Fibroblast of pulmonary artery (primary cell): ENCODE measurements at regions not wholly inside any gene's neighbourhood (a gene's known extent, or its start where the extent isn't known, plus 50 kb on each side); places are given as distances from the start of the nearest gene placed in this dataset.

ENCODE experiments used
- DNase-seq: peaks from one replicate; pipeline ENCODE4 v3.0.0-alpha.2; 2010; ENCODE audit warnings: low read depth
- H3K4me3 ChIP-seq: replicated peaks from 2 replicates; pipeline ENCODE4 v1.5.1; 2011; ENCODE audit warnings: low read depth, mild to moderate bottlenecking, control low read depth, low read length, moderate library complexity
- TF ChIP-seq, protein P1 (sequence below): IDR thresholded peaks from 2 replicates; pipeline ENCODE4 v1.5.1; 2011; ENCODE audit warnings: mild to moderate bottlenecking, control low read depth, low read length, inconsistent platforms; ENCODE audit errors: missing control alignments

DNA sequence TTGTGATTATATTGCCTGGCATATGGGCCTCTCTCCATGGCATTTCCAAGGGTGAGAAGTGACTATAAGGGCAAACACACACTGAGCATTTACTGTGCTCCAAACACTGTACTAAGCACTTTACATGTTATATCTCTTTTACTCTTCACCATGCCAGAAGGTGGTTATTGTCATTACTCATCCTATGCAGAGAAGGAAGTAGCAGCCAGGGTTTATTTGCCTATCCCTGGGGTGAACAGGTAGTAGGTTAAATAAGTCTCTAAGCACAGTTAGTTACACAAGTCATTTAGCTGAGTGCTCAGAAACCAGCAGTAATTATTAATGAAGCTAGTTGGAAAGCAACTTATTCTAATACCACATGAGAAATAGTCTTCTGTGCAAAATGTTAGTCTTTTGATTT is 109.9 kb upstream of the SYNPR start:
- DNase-seq = no peak
- TF ChIP-seq, protein P1, sequence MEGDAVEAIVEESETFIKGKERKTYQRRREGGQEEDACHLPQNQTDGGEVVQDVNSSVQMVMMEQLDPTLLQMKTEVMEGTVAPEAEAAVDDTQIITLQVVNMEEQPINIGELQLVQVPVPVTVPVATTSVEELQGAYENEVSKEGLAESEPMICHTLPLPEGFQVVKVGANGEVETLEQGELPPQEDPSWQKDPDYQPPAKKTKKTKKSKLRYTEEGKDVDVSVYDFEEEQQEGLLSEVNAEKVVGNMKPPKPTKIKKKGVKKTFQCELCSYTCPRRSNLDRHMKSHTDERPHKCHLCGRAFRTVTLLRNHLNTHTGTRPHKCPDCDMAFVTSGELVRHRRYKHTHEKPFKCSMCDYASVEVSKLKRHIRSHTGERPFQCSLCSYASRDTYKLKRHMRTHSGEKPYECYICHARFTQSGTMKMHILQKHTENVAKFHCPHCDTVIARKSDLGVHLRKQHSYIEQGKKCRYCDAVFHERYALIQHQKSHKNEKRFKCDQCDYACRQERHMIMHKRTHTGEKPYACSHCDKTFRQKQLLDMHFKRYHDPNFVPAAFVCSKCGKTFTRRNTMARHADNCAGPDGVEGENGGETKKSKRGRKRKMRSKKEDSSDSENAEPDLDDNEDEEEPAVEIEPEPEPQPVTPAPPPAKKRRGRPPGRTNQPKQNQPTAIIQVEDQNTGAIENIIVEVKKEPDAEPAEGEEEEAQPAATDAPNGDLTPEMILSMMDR = no peak
- no peak overlapping the region for H3K4me3 ChIP-seq

DNA sequence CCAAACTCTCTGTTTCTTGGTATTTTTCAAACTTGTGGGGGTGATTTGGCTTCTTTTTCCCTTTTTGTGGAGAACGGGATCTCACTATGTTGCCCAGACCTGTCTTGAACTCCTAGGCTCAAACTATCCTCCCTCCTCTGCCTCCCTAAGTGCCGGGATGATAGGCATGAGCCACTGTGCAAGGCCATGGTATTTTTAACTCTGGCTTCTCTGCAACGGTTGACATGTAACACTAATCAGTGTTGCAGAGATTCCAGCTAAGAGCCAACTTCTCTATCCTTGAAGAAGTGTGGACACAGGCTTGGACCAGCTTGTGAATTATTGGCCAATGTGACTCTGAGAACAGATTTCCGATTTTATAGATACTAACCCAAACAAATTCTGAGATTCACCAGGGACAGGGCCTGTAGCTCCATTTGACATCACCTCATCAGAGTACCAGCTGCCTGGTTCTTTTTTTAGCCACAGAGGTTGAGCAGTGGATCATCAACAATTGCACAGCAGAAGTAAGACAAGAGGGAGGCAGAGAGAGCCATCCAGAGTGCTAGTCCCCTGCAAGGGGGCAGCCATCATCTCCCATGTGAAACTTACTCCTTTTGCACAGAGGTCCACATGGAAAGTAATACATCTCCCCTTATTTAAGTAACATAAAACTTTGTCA is 98.1 kb upstream of the SYNPR start:
- TF ChIP-seq, protein P1 = no peak
- no peak overlapping the region for H3K4me3 ChIP-seq
- DNase-seq = no peak

DNA sequence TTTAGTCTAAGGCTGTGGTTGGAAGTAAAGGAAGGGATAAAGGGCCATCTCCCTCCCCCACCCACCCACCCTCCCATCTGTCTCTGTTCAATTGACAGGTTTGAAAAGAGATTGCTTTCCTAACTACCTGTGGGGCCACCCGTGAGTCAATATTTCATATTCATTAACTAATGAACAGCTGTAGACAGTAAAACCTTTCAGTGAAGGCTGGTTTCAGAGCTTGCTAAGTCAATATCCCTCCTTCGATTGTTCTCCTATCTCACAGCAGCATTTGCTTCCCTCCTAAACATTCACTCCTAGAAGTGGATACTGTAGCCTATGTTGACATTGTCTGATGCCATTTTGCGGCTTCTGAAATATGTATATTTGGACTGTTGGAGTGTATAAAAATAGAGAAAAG is 85.9 kb upstream of the SYNPR start:
- TF ChIP-seq, protein P1 = no peak
- no peak overlapping the region for H3K4me3 ChIP-seq
- DNase-seq = no peak

DNA sequence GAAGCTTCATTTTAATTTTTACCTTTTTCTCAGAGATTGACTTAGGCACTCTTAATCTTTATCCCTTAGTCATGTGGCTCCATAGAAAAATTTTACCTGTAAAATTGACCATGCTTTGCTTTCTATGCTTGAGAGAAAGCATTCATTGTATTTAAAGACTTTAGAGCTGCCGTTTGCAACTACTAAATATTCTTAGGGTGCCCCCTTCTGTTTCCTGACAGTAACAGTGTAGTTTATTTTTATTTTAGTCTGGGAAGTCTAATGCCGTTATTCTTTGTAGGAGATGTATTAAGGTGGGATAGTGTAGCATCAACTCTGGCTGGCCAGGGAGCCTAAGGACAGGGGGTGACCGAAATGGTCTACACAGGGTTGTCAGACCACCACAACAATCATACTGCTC is 84.5 kb upstream of the SYNPR start:
- DNase-seq = peak; percentile 28
- TF ChIP-seq, protein P1 = peak; percentile 33
- H3K4me3 ChIP-seq = no peak overlapping the region

DNA sequence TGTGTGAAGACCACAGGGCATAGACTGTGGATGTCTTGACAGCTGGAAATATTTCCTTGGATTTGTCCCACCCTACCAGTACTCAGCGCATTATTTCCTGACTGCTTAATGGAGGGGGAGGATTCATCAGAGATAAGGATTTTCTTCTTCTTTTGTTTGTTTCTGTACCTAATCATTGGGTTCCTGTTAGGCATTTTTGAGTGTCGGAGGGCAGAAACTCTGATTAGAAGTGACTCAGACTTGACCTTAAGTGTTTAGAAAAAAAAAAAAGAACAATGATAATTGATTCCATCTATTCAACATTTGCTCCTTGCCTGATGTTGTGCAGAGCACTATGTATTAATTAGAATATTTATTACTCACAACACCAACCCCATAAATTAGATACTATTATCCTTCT is 78.5 kb upstream of the SYNPR start:
- no peak for DNase-seq
- TF ChIP-seq, protein P1 = no peak
- H3K4me3 ChIP-seq = no peak overlapping the region

DNA sequence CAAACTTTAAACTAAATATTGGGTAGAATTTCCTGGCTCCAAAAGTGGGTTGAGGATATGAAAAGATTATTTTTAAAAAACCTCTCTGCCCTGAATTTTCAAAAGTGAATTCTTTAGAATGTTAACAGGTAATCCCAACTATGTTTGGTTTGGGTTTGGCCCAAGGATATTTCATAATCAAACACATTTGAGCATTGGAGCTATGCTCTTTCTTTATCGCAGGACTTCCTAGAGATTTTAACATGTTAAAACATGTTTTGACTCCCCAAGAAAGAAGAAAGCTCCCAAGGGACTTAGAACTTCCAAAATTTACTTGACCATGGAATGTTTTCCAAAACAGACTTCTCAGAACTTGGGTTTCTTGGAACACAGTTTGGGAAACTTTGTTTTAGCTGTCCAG is 75.6 kb upstream of the SYNPR start:
- no peak overlapping the region for H3K4me3 ChIP-seq
- TF ChIP-seq, protein P1 = no peak
- DNase-seq = no peak

DNA sequence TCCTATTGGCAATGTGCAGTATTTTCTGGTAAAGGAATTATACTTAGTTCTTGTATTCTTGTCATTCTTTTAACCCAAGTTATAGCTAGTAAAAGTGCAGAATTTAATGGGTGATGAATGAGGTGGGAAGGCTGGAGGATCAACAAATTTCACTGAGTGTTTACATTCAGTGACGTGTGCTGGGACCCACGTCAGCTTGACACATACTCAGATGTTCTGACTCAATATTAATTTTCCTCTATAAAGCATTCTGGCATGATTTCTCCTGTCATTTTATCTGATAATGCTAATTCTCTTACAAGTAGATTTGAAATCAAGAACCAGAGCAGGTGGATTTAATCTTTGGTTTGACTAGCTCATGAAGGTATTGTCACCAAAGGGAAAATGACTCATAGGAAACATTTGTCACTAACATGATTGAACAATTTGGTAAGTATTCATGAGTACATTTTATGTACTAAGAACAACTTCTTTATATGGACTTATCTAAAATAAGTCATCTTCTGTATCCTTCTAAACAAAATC is 71.0 kb upstream of the SYNPR start:
- DNase-seq = no peak
- TF ChIP-seq, protein P1 = no peak
- no peak overlapping the region for H3K4me3 ChIP-seq
